HCT116 (cell line): ENCODE measurements at regions not wholly inside any gene's neighbourhood (a gene's known extent, or its start where the extent isn't known, plus 50 kb on each side); places are given as distances from the start of the nearest gene placed in this dataset.

Experiments
- ATAC-seq: fragments of 200-7000 bp; cut with Tn5 transposase; 2 replicates; pipeline ENCODE4 v1.9.1; 2020; ENCODE audit warnings: mild to moderate bottlenecking, moderate library complexity
- BruUV-seq: library from RNA; stranded (reverse); fragments of 400-500 nt; replicated peaks from 2 replicates; lab custom pipeline; 2021; lab: Mats Ljungman, UMichigan
- CTCF ChIA-PET: fragments of 300-600 bp; sonication (Branson Sonifier 250); formaldehyde crosslinking; loops from one replicate; lab custom pipeline; 2021; ENCODE audit warnings: antibody characterized with exemption; lab: Charles Lee
- POLR2A ChIA-PET: fragments of 300-600, 350-600 bp; sonication (Branson Sonifier 250); formaldehyde crosslinking; loops from one replicate; lab custom pipeline; 2021; ENCODE audit warnings: antibody characterized with exemption; lab: Charles Lee
- RAD21 ChIA-PET, 2 experiments: fragments of 300-600 bp; sonication (Branson Sonifier 250); formaldehyde crosslinking; loops; one replicate each; lab custom pipeline; 2023; ENCODE audit warnings: low total read pairs in 2 of 2; ENCODE audit not compliant: uncharacterized antibody in 2 of 2, unreplicated experiment in 2 of 2, low non-redundant PET in 1 of 2; lab: Charles Lee
- DNase-seq: peaks from one replicate; pipeline ENCODE4 v3.0.0-alpha.2; 2010; ENCODE audit warnings: low read depth, low spot score
- H2AFZ ChIP-seq: fragments of 200-600 bp; shearing (Covaris generic), sonication (generic); 2 replicates; pipeline ENCODE4 v1.6.1; 2017; ENCODE audit warnings: low read depth, mixed run types, mixed read lengths, antibody characterized with exemption, low read length; ENCODE audit not compliant: poor library complexity, severe bottlenecking
- H3K27ac ChIP-seq: 2 replicates; pipeline ENCODE4 v1.5.1; 2012; ENCODE audit warnings: low read depth, low read length
- H3K27me3 ChIP-seq: fragments of 200-600 bp; sonication (generic); 2 replicates; pipeline ENCODE4 v1.6.1; 2016; ENCODE audit warnings: mixed run types, low read length, mixed read lengths; ENCODE audit not compliant: insufficient read depth
- H3K36me3 ChIP-seq, 2 experiments: fragments of 200-500 bp in 1 of 2; fragments of 200-600 bp in 1 of 2; sonication (Bioruptor generic) in 1 of 2; sonication (generic) in 1 of 2; 2 replicates each; pipeline versions ENCODE4 v1.5.1 to v1.6.1; 2014 to 2016; ENCODE audit warnings: low read length in 2 of 2, inconsistent platforms in 1 of 2, mixed read lengths in 1 of 2, mixed run types in 1 of 2; ENCODE audit not compliant: insufficient read depth in 2 of 2, control insufficient read depth in 1 of 2
- H3K4me1 ChIP-seq, 2 experiments: fragments of 200-600 bp in 1 of 2; sonication (generic) in 1 of 2; 2 replicates each; pipeline versions ENCODE4 v1.5.1 to v1.6.1; 2012 to 2017; ENCODE audit warnings: low read length in 2 of 2, inconsistent platforms in 1 of 2, mild to moderate bottlenecking in 1 of 2, mixed read lengths in 1 of 2, mixed run types in 1 of 2, moderate library complexity in 1 of 2; ENCODE audit not compliant: insufficient read depth in 2 of 2, control insufficient read depth in 1 of 2
- H3K4me2 ChIP-seq: fragments of 200-600 bp; sonication (generic); 2 replicates; pipeline ENCODE4 v1.6.1; 2017; ENCODE audit warnings: mixed run types, low read length, mixed read lengths
- H3K4me3 ChIP-seq, 2 experiments: fragments of 200-600 bp in 1 of 2; sonication (generic) in 1 of 2; replicated peaks in 1 of 2; 2 replicates each; pipeline ENCODE4 v1.5.1; 2011 to 2016; ENCODE audit warnings: low read length in 2 of 2, control low read depth in 1 of 2, low read depth in 1 of 2, mild to moderate bottlenecking in 1 of 2, mixed read lengths in 1 of 2, mixed run types in 1 of 2
- H3K79me2 ChIP-seq: fragments of 200-600 bp; sonication (generic); 2 replicates; pipeline ENCODE4 v1.6.1; 2017; ENCODE audit warnings: mild to moderate bottlenecking, mixed run types, low read length, moderate library complexity, mixed read lengths; ENCODE audit not compliant: insufficient read depth
- H3K9ac ChIP-seq: fragments of 200-600 bp; sonication (generic); 2 replicates; pipeline ENCODE4 v1.6.1; 2016; ENCODE audit warnings: low read length, mixed read lengths
- H3K9me2 ChIP-seq: fragments of 200-600 bp; sonication (generic), shearing (Covaris generic); 2 replicates; pipeline ENCODE4 v1.6.1; 2017; ENCODE audit warnings: mixed run types, mild to moderate bottlenecking, moderate library complexity; ENCODE audit not compliant: insufficient read depth
- H3K9me3 ChIP-seq, 2 experiments: fragments of 200-500 bp in 1 of 2; fragments of 200-600 bp in 1 of 2; sonication (Bioruptor generic) in 1 of 2; sonication (generic) in 1 of 2; 2 replicates each; pipeline ENCODE4 v1.6.1; 2014 to 2017; ENCODE audit warnings: low read length in 2 of 2, mixed read lengths in 2 of 2, inconsistent platforms in 1 of 2, low read depth in 1 of 2, mild to moderate bottlenecking in 1 of 2, mixed run types in 1 of 2, moderate library complexity in 1 of 2; ENCODE audit not compliant: control insufficient read depth in 1 of 2, insufficient read depth in 1 of 2
- H4K20me1 ChIP-seq: fragments of 200-600 bp; sonication (generic), shearing (Covaris generic); 2 replicates; pipeline ENCODE4 v1.6.1; 2017; ENCODE audit warnings: mixed run types, mild to moderate bottlenecking, moderate library complexity; ENCODE audit not compliant: insufficient read depth
- CBX3 ChIP-seq: IDR thresholded peaks from 2 replicates; pipeline ENCODE4 v1.6.1; 2012; ENCODE audit warnings: low read depth
- CEBPB ChIP-seq: IDR thresholded peaks from 2 replicates; pipeline ENCODE4 v1.6.1; 2012; ENCODE audit warnings: low read depth
- EGR1 ChIP-seq: IDR thresholded peaks from 2 replicates; pipeline ENCODE4 v1.6.1; 2012; ENCODE audit warnings: low read depth
- ELF1 ChIP-seq: IDR thresholded peaks from 2 replicates; pipeline ENCODE4 v1.6.1; 2012; ENCODE audit warnings: low read depth, borderline replicate concordance
- EZH2 ChIP-seq: fragments of 200-600 bp; sonication (generic); IDR thresholded peaks from 2 replicates; pipeline ENCODE4 v1.6.1; 2017; ENCODE audit warnings: antibody characterized with exemption, mixed run types
- JUND ChIP-seq: IDR thresholded peaks from 2 replicates; pipeline ENCODE4 v1.6.1; 2012
- POLR2AphosphoS5 ChIP-seq: IDR thresholded peaks from 2 replicates; pipeline ENCODE4 v1.6.1; 2011; ENCODE audit warnings: mild to moderate bottlenecking, low read depth, low read length, moderate library complexity
- RAD21 ChIP-seq: IDR thresholded peaks from 2 replicates; pipeline ENCODE4 v1.6.1; 2012; ENCODE audit warnings: low read depth, mild to moderate bottlenecking
- SIN3A ChIP-seq: IDR thresholded peaks from 2 replicates; pipeline ENCODE4 v1.6.1; 2012; ENCODE audit warnings: low read depth
- SP1 ChIP-seq: IDR thresholded peaks from 2 replicates; pipeline ENCODE4 v1.6.1; 2012; ENCODE audit warnings: low read depth
- SRF ChIP-seq: IDR thresholded peaks from 2 replicates; pipeline ENCODE4 v1.6.1; 2012; ENCODE audit warnings: low read depth
- TCF7L2 ChIP-seq: IDR thresholded peaks from 2 replicates; pipeline ENCODE4 v1.7.0; 2011; ENCODE audit warnings: borderline replicate concordance, inconsistent platforms; ENCODE audit not compliant: insufficient read depth, insufficient read length; ENCODE audit errors: extremely low read depth
- YY1 ChIP-seq: IDR thresholded peaks from 2 replicates; pipeline ENCODE4 v1.6.1; 2011; ENCODE audit warnings: low read length, low read depth, moderate library complexity, mild to moderate bottlenecking; ENCODE audit not compliant: insufficient replicate concordance; ENCODE audit errors: extremely low read depth
- ZBTB33 ChIP-seq: IDR thresholded peaks from 2 replicates; pipeline ENCODE4 v1.6.1; 2011; ENCODE audit warnings: mild to moderate bottlenecking, low read length, moderate library complexity; ENCODE audit not compliant: insufficient replicate concordance; ENCODE audit errors: extremely low read depth
- ZNF274 ChIP-seq: fragments of 200-500 bp; sonication (Bioruptor generic); IDR thresholded peaks from 2 replicates; pipeline ENCODE4 v1.6.1; 2014; ENCODE audit warnings: mild to moderate bottlenecking, low read depth, low read length, inconsistent platforms
- intact Hi-C: fragments of 100-400 bp; cut with micrococcal nuclease; formaldehyde crosslinking; loops from 2 replicates; pipeline ENCODE4 v1.10.0; 2022
- TF ChIP-seq, protein P1 (sequence below): IDR thresholded peaks from 2 replicates; pipeline ENCODE4 v1.6.1; 2012
- TF ChIP-seq, protein P2 (sequence below), 3 experiments: fragments of 200-600 bp in 1 of 3; sonication (generic) in 1 of 3; IDR thresholded peaks in 2 of 3; conservative IDR thresholded peaks in 1 of 3; 2 replicates each; pipeline ENCODE4 v1.5.1; 2012 to 2017; ENCODE audit warnings: low read depth in 2 of 3, low read length in 2 of 3, antibody characterized with exemption in 1 of 3, borderline replicate concordance in 1 of 3, control low read depth in 1 of 3, mild to moderate bottlenecking in 1 of 3, mixed read lengths in 1 of 3, mixed run types in 1 of 3, moderate library complexity in 1 of 3; ENCODE audit not compliant: insufficient read depth in 1 of 3
- TF ChIP-seq, protein P3 (sequence below): IDR thresholded peaks from 2 replicates; pipeline ENCODE4 v1.6.1; 2012

GRCh38 chr15:69593488-69593887 lies 140.9 kb downstream of the RPLP1 start (continued):
- TF ChIP-seq JUND (no peak), TCF7L2 (no peak), ZBTB33 (no peak)

GRCh38 chr15:69593981-69594966 lies 141.7 kb downstream of the RPLP1 start:
- H3K9me2 ChIP-seq: no peaks in the 10 kb centered on the region
- H3K27me3 ChIP-seq: peaks cover 24% of the 10 kb centered on the region; the same call in 1 of the 2 replicates
- ATAC-seq: no peak
- no peaks in the 10 kb centered on the region for H3K9me3 ChIP-seq
- H3K27ac ChIP-seq: no peak overlapping the region
- intact Hi-C loops: no loop called here
- no peak overlapping the region for H3K4me3 ChIP-seq
- ChIA-PET RAD21 (no interaction called here), CTCF (no interaction called here), POLR2A (no interaction called here)
- no peak overlapping the region for H2AFZ ChIP-seq
- no peak overlapping the region for H3K9ac ChIP-seq
- no peaks in the 10 kb centered on the region for H3K36me3 ChIP-seq
- no peak for DNase-seq
- no TSS peak for BruUV-seq
- H3K4me1 ChIP-seq: peaks cover 6 to 7% of the 10 kb centered on the region in 2 experiments; a peak in 1 of 4 replicates
- H3K79me2 ChIP-seq: no peaks in the 10 kb centered on the region
- no peaks in the 10 kb centered on the region for H4K20me1 ChIP-seq
- no peak overlapping the region for H3K4me2 ChIP-seq
- TF ChIP-seq, protein P1, sequence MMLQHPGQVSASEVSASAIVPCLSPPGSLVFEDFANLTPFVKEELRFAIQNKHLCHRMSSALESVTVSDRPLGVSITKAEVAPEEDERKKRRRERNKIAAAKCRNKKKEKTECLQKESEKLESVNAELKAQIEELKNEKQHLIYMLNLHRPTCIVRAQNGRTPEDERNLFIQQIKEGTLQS: no peak
- TF ChIP-seq YY1 (no peak), EZH2 (no peak), ELF1 (no peak), CBX3 (no peak), ZBTB33 (no peak), EGR1 (no peak), ZNF274 (no peak), POLR2AphosphoS5 (no peak), CEBPB (no peak), RAD21 (no peak), SIN3A (no peak), SP1 (no peak), SRF (no peak)
- TF ChIP-seq, protein P2, sequence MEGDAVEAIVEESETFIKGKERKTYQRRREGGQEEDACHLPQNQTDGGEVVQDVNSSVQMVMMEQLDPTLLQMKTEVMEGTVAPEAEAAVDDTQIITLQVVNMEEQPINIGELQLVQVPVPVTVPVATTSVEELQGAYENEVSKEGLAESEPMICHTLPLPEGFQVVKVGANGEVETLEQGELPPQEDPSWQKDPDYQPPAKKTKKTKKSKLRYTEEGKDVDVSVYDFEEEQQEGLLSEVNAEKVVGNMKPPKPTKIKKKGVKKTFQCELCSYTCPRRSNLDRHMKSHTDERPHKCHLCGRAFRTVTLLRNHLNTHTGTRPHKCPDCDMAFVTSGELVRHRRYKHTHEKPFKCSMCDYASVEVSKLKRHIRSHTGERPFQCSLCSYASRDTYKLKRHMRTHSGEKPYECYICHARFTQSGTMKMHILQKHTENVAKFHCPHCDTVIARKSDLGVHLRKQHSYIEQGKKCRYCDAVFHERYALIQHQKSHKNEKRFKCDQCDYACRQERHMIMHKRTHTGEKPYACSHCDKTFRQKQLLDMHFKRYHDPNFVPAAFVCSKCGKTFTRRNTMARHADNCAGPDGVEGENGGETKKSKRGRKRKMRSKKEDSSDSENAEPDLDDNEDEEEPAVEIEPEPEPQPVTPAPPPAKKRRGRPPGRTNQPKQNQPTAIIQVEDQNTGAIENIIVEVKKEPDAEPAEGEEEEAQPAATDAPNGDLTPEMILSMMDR (IDR thresholded peaks at IDR 0.05 in 2 of 3, conservative IDR thresholded peaks at IDR 0.05 in 1 of 3; ENCODE audit: borderline replicate concordance in 1 of 3, insufficient read depth in 1 of 3, low read depth in 2 of 3, low read length in 2 of 3): no peak
- TF ChIP-seq, protein P3, sequence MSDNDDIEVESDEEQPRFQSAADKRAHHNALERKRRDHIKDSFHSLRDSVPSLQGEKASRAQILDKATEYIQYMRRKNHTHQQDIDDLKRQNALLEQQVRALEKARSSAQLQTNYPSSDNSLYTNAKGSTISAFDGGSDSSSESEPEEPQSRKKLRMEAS: no peak
